ENCODE measurements at regions not wholly inside any gene's neighbourhood (a gene's known extent, or its start where the extent isn't known, plus 50 kb on each side); places are given as distances from the start of the nearest gene placed in this dataset.
"Not testable (repeated sequence)": the region's sequence is repeated elsewhere in the genome, so short reads cannot be mapped to it uniquely, and the experiment has no call there.

- DNase-seq (ENCODE audit: low read depth, low spot score): no peak
Measured at GRCh38 chr2:11877764-11878163, 131.3 kb downstream of the LPIN1 start.

- DNase-seq (ENCODE audit: low read depth, low spot score): not testable (repeated sequence)
Measured at GRCh38 chr2:11885253-11885652, 138.8 kb downstream of the LPIN1 start.

GRCh38 chr2:11886899-11887298 is 140.5 kb downstream of the LPIN1 start:
- DNase-seq (ENCODE audit: low read depth, low spot score): not testable (repeated sequence)

- DNase-seq (ENCODE audit: low read depth, low spot score): no peak
Measured at GRCh38 chr2:11889101-11889850, 142.8 kb downstream of the LPIN1 start.

GRCh38 chr2:11889854-11890253 is 143.4 kb downstream of the LPIN1 start:
- no peak for DNase-seq (ENCODE audit: low read depth, low spot score)

GRCh38 chr2:11891028-11891427 is 144.6 kb downstream of the LPIN1 start:
- no peak for DNase-seq (ENCODE audit: low read depth, low spot score)

- DNase-seq (ENCODE audit: low read depth, low spot score): no peak
Measured at GRCh38 chr2:11891671-11892440, 145.4 kb downstream of the LPIN1 start.

- DNase-seq (ENCODE audit: low read depth, low spot score): no peak
Measured at GRCh38 chr2:11896386-11896785, 150.0 kb downstream of the LPIN1 start.

GRCh38 chr2:11898576-11898975 is 152.1 kb downstream of the LPIN1 start:
- no peak for DNase-seq (ENCODE audit: low read depth, low spot score)

- peak; percentile 80 for DNase-seq (ENCODE audit: low read depth, low spot score)
Measured at GRCh38 chr2:11899264-11899818, 152.9 kb downstream of the LPIN1 start.

GRCh38 chr2:11900891-11901290 is 154.5 kb downstream of the LPIN1 start:
- DNase-seq (ENCODE audit: low read depth, low spot score): not testable (repeated sequence)

GRCh38 chr2:11901351-11902069 is 155.1 kb downstream of the LPIN1 start:
- DNase-seq (ENCODE audit: low read depth, low spot score): no peak

- no peak for DNase-seq (ENCODE audit: low read depth, low spot score)
Measured at GRCh38 chr2:11903085-11903606, 156.7 kb downstream of the LPIN1 start.

- DNase-seq (ENCODE audit: low read depth, low spot score): no peak
Measured at GRCh38 chr2:11904029-11904428, 157.6 kb downstream of the LPIN1 start.

GRCh38 chr2:11904941-11905340 is 158.5 kb downstream of the LPIN1 start:
- no peak for DNase-seq (ENCODE audit: low read depth, low spot score)

- DNase-seq (ENCODE audit: low read depth, low spot score): no peak
Measured at GRCh38 chr2:11907190-11907589, 160.8 kb downstream of the LPIN1 start.

- no peak for DNase-seq (ENCODE audit: low read depth, low spot score)
Measured at GRCh38 chr2:11910971-11911370, 164.5 kb downstream of the LPIN1 start.

GRCh38 chr2:11912980-11913379 is 166.5 kb downstream of the LPIN1 start:
- DNase-seq (ENCODE audit: low read depth, low spot score): no peak

- no peak for DNase-seq (ENCODE audit: low read depth, low spot score)
Measured at GRCh38 chr2:11914455-11914854, 168.0 kb downstream of the LPIN1 start.

- DNase-seq (ENCODE audit: low read depth, low spot score): no peak
Measured at GRCh38 chr2:11915650-11916049, 169.2 kb downstream of the LPIN1 start.

- DNase-seq (ENCODE audit: low read depth, low spot score): no peak
Measured at GRCh38 chr2:11919953-11920352, 173.5 kb downstream of the LPIN1 start.

Data from astrocyte of the hippocampus (primary cell).